GM19035 (cell line): ENCODE measurements at regions not wholly inside any gene's neighbourhood (a gene's known extent, or its start where the extent isn't known, plus 50 kb on each side); places are given as distances from the start of the nearest gene placed in this dataset.
"Not testable (repeated sequence)": the region's sequence is repeated elsewhere in the genome, so short reads cannot be mapped to it uniquely, and the experiment has no call there.

Experiments
- ATAC-seq: cut with Tn5 transposase; IDR thresholded peaks from one replicate; pipeline ENCODE4 v1.9.1; 2021; ENCODE audit not compliant: unreplicated experiment

GRCh38 chr2:59390581-59390980, 1149.5 kb upstream of the FANCL start:
- no peak for ATAC-seq

- no peak for ATAC-seq
Observed at GRCh38 chr2:59389240-59389639, 1148.1 kb upstream of the FANCL start.

GRCh38 chr2:59385971-59386370, 1144.8 kb upstream of the FANCL start:
- ATAC-seq: no peak

- ATAC-seq: no peak
Observed at GRCh38 chr2:59383473-59383872, 1142.3 kb upstream of the FANCL start.

- ATAC-seq: no peak
Observed at GRCh38 chr2:59378127-59378526, 1137.0 kb upstream of the FANCL start.

GRCh38 chr2:59366288-59366687, 1125.2 kb upstream of the FANCL start:
- no peak for ATAC-seq

- no peak for ATAC-seq
Observed at GRCh38 chr2:59354498-59354897, 1113.4 kb upstream of the FANCL start.

- ATAC-seq: no peak
Observed at GRCh38 chr2:59353306-59353921, 1112.3 kb upstream of the FANCL start.

GRCh38 chr2:59342166-59342565, 1101.0 kb upstream of the FANCL start:
- ATAC-seq: no peak

- ATAC-seq: no peak
Observed at GRCh38 chr2:59339837-59340207, 1098.7 kb upstream of the FANCL start.

- ATAC-seq: no peak
Observed at GRCh38 chr2:59339121-59339836, 1098.2 kb upstream of the FANCL start.

- no peak for ATAC-seq
Observed at GRCh38 chr2:59333007-59333406, 1091.9 kb upstream of the FANCL start.

- ATAC-seq: not testable (repeated sequence)
Observed at GRCh38 chr2:59326581-59327365, 1085.6 kb upstream of the FANCL start.

GRCh38 chr2:59322870-59323269, 1081.7 kb upstream of the FANCL start:
- ATAC-seq: no peak

GRCh38 chr2:59322005-59322404, 1080.9 kb upstream of the FANCL start:
- no peak for ATAC-seq

- ATAC-seq: no peak
Observed at GRCh38 chr2:59314031-59314766, 1073.1 kb upstream of the FANCL start.

GRCh38 chr2:59312967-59313940, 1072.1 kb upstream of the FANCL start:
- no peak for ATAC-seq

- ATAC-seq: no peak
Observed at GRCh38 chr2:59312029-59312428, 1070.9 kb upstream of the FANCL start.

GRCh38 chr2:59308108-59308507, 1067.0 kb upstream of the FANCL start:
- no peak for ATAC-seq

- no peak for ATAC-seq
Observed at GRCh38 chr2:59307196-59307595, 1066.1 kb upstream of the FANCL start.
